CD4-positive, alpha-beta T cell treated with Interleukin-4 for 4 hours (primary cell): ENCODE measurements at regions not wholly inside any gene's neighbourhood (a gene's known extent, or its start where the extent isn't known, plus 50 kb on each side); places are given as distances from the start of the nearest gene placed in this dataset.

Experiments
- DNase-seq: peaks from one replicate; pipeline ENCODE4 v3.0.0-alpha.2; 2020

- DNase-seq: no peak
Observed at GRCh38 chr4:28916585-28916984, 1803.6 kb upstream of the PCDH7 start.

GRCh38 chr4:28918871-28919270 lies 1801.3 kb upstream of the PCDH7 start:
- DNase-seq: no peak

- no peak for DNase-seq
Observed at GRCh38 chr4:28921886-28922285, 1798.3 kb upstream of the PCDH7 start.

GRCh38 chr4:28926156-28926555 lies 1794.0 kb upstream of the PCDH7 start:
- no peak for DNase-seq

- no peak for DNase-seq
Observed at GRCh38 chr4:28942631-28943030, 1777.5 kb upstream of the PCDH7 start.

DNA sequence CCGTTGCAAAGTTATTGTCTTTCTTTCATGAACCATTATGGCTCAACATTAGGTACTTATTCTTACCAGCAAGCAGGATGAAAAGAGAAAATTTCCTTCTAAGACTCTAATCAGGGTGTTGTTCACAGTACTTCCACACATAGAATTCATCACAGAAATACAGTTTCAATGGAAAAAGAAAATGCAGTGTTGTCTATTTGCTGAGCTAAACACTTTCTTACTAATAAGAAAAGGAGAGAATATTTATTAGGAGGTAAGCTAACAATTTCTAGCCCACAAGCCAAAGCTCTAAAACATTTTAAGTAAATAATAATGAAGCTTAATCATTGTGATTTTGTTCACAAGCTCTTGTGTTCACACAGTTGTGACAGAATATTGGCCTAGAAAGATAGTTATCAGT lies 1772.8 kb upstream of the PCDH7 start:
- DNase-seq: no peak

- DNase-seq: no peak
Observed at GRCh38 chr4:28948501-28948900, 1771.7 kb upstream of the PCDH7 start.

- DNase-seq: no peak
Observed at GRCh38 chr4:28966982-28967381, 1753.2 kb upstream of the PCDH7 start.

DNA sequence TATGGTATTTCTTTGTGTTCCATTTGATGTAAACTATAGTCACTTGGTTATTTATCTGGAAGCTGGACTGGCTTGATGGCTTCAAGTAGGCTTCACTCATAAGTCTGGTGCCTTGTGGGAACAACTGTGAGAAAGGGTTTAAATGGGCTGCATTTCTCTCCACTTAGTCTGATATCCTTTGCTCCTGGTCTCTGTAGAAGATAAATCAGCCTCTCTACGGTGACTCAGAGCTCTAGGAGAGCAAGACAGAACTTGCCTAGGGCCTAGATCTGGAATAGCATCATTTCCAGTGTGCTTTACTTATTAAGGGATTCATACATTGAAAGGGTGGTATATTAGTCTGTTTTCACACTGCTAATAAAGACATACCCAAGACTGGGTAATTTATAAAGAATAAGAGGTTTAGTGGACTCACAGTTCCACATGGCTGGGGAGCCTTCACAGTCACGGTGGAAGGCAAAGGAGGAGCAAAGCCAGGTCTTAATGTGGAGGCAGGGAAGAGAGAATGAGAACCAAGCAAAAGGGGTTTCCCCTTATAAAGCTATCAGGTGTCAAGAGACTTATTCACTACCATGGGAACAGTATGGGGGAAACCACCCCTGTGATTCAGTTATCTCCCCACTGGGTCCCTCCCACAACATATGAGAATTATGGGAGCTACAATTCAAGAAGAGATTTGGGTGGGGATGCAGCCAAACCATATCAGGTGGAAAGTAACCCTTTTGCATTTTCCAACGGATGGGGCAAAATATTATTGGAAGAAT lies 1746.4 kb upstream of the PCDH7 start:
- DNase-seq: no peak

- no peak for DNase-seq
Observed at GRCh38 chr4:28976369-28976768, 1743.8 kb upstream of the PCDH7 start.

DNA sequence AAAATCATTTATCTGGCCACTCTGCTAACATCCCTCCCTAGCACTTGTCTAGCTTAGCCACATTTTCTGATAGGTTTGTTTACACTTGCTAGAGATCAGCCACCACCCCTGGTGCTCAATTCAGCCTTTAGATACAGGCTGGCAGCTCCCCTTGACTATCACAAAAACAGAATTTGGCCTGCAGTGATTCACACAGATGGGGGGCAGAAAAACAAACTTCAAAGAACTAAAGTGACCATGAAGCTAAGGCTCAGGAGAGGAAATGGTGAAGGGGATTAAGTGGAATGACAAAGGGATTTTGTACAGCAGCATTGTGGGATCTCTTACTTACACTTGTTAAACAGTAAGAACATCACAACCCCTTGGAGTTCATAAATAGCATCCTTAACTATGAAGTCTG lies 1718.0 kb upstream of the PCDH7 start:
- no peak for DNase-seq

DNA sequence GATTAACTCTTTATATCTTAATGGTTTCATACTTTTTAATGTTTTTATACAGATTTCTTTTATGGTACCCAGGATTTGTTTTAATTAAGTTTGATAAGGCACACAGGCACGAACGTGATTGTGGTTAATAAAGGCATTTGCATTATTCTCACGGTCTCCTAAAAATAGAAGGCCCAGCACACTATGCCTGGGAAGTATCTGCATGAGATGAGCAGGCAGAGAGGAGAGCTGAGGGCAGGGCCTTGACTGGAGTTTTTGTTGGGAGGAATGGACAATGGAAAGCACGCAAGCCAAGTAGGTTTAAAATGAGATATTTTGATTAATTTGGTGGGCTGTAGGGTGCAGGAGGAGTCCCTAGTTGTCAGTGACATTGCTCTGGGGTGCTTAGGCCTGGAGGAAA lies 1714.3 kb upstream of the PCDH7 start:
- DNase-seq: no peak

DNA sequence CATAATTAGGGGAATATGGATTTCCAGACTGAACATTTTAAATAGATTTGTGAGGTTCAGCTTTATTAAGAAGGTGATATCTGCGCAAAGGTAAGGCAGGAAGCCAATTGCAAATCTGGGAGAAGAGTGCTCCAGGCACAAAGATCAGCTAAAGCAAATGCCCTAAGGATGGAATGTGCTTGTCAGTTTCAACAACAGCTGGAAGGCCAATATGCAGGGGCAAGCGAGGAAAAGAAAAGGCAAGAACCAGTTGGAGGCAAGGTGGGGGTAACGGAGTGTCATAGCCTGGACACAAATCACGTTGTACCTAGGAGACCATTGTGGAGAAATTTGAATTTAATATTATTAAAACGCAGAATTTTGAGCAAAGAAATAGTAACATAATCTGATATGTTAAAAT lies 1710.3 kb upstream of the PCDH7 start:
- no peak for DNase-seq

- no peak for DNase-seq
Observed at GRCh38 chr4:29013341-29013740, 1706.8 kb upstream of the PCDH7 start.

GRCh38 chr4:29014555-29014954 lies 1705.6 kb upstream of the PCDH7 start:
- DNase-seq: no peak

GRCh38 chr4:29033703-29034102 lies 1686.5 kb upstream of the PCDH7 start:
- no peak for DNase-seq

GRCh38 chr4:29037501-29037900 lies 1682.7 kb upstream of the PCDH7 start:
- DNase-seq: no peak

DNA sequence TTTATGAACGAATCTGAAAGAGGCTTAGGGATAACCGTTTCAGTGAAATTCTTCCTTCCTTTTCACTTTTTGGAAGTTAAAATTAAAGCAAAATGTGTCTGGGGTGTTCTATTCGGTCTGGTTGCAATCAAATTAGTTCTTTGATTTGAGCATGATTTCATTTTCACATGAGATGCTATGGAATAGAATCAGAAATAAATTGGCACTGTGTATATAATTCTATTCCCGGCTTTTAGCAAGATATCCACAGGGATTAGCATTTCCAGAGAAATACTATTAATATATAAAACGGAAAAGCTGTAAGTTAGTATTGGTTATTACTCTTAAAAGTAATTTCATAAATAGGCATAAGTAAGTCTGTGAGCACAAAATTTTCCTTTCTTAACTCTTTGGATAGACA lies 1676.8 kb upstream of the PCDH7 start:
- DNase-seq: no peak

GRCh38 chr4:29046186-29046585 lies 1674.0 kb upstream of the PCDH7 start:
- DNase-seq: no peak

- DNase-seq: no peak
Observed at GRCh38 chr4:29046781-29047180, 1673.4 kb upstream of the PCDH7 start.

DNA sequence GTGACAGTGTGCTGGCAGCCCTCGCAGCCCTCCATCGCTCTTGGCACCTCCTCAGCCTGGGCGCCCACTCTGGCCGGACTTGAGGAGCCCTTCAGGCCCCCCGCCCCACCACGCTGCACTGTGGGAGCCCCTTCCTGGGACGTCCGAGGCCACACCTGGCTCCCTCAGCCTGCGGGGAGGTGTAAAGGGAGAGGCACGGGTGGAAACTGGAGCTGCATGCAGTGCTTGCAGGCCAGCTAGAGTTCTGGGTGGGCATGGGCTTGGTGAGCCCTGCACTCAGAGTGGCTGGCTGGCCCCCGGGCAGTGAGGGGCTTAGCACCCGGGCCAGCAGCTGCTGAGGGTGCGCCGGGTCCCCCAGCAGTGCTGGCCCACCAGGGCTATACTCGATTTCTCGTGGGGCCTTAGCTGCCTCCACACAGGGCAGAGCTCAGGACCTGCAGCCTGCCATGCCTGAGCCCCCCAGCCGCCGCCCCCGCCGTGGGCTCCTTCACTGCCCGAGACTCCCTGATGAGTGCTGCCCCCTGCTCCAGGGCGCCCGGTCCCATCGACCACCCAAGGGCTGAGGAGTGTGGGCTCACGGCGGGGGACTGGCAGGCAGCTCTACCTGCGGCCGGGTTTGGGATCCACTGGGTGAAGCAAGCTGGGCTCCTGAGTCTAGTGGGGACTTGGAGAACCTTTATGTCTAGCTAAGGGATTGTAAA lies 1672.7 kb upstream of the PCDH7 start:
- no peak for DNase-seq

- no peak for DNase-seq
Observed at GRCh38 chr4:29051381-29051965, 1668.7 kb upstream of the PCDH7 start.

GRCh38 chr4:29052266-29052665 lies 1667.9 kb upstream of the PCDH7 start:
- DNase-seq: no peak

DNA sequence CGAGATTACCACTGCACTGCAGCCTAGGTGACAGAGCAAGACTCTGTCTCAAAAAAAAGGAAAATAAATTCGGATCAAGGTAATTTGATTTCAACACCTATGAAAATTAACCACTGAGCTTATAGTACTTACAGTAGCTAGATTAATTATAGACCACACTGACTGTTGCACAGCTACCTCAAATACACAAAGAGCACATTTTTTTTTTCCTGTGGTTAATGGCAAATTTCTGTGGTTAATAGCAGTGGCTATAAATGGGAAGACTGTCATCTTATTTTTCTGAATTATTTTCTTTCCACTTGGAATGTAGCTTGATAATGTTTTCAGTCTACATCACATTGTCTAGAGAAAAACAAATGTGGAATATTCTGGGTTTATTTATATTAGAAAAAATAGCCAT lies 1661.6 kb upstream of the PCDH7 start:
- no peak for DNase-seq
